Inferior parietal cortex (tissue), 1 donor: ENCODE measurements at regions not wholly inside any gene's neighbourhood (a gene's known extent, or its start where the extent isn't known, plus 50 kb on each side); places are given as distances from the start of the nearest gene placed in this dataset.

Experiments used
- DNase-seq: peaks from one replicate; pipeline ENCODE4 v3.0.0-alpha.2; 2016; ENCODE audit errors: extremely low spot score

DNA sequence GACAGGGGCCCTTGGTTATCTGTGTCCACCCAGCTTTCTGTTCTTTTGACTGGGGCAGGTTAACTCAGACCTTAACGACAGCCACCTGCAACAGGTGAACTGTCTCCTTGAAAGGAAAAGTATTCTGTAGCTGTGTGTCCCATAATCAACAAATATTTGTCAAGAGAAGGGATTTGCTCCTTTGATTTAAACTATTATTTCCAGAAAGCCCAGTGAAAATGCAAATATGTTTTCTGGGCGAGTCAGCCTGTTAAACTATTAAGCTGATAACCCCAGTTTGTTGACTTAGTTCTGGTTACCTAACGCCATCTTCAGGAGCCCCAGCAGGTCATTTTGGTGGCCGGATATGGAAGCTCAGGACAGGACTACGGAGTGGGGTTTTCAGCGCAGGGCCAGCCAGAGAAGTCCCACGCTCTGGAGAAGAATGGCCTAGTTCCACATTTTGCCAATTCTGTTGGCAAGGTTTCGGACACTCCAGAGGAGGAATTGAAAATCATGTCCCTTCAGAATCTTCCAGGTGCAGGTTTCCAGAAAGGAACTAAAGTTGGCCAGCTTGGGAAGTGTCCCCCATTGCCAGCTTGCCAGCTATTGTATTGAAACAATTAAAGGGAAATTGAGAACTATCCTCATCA lies 54.5 kb downstream of the ADRA2A start:
- no peak for DNase-seq

- no peak for DNase-seq
These were observed 60.2 kb downstream of the ADRA2A start for GRCh38 chr10:111137007-111137406.

GRCh38 chr10:111137587-111137986 lies 60.8 kb downstream of the ADRA2A start:
- DNase-seq: no peak

DNA sequence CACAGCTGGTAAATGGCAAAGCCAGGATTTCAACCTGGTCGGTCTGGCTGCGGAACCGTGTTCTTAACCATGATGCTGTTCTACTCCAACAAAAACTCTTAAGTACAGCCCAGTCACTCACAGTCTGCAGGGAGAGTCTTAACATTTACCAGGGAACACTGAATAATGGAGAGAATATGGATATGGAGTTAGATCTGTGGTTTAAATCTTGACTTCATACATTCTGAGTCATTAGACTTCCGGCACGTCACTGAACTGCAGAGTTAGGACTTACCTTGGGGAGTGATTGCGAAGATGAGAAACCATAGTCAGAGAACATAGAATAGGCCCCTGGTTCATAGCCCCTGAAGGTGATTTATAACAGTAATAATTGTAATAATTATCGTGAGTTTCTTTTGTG lies 61.7 kb downstream of the ADRA2A start:
- no peak for DNase-seq

- DNase-seq: no peak
These were observed 62.7 kb downstream of the ADRA2A start for GRCh38 chr10:111139567-111139966.

DNA sequence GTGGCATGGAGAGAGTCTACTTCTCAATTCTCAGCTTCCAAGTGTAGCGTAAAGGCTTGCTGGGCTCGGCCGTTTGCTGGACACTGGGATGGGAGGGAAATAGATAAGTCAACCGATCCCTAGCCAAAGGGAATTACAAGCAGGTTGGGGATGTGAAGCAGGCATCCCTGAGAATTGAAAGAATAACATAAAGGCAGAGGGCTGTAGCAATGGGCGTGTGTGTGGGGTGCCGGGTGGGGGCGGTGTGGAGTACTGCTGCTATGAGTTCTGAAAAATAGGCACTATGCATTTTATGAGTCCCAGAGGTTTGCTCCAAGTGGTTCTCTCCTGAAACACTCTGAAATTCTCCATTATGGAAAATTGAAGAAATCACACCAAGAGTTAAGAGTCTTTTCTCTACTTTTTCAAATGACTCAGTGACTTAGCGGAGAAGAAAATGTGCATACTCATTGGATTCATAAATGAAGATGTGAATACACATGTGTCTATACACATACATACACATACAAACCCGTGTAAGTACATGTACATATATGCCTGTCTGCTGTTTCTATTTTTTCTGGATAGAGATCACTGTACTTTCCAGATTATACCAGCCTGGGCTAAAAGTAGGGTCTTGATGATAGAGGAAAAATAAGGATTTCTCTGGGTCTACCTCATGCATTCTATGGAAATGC lies 65.4 kb downstream of the ADRA2A start:
- no peak for DNase-seq

DNA sequence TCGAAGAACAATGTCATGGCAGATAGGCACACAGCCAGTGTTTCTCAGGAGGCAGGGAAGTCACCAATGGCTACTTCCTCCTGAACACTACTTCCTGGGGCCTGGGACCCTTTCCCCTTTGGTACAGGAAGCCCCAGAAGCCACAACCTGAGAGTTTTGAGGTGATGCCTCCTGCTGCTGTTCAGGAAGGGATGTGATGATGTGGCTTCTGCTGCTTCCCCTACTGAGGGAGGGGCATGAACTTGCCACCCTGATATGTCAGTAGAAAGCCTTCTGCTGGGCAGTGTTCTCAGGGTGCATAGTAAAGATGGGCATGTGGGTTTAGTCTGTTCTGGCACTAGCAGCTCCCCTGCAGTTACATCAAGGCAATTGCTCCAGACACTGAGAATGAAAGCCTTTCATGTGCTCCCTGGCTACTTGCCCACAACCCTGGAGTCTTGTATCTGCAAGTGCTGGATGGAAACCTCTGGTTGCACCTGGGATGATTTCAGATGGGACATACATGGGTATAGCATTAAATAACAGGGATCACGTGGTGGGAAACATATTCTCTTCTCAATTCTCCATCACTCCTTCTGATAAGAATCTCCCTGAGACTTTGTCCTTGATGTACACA lies 69.3 kb downstream of the ADRA2A start:
- DNase-seq: no peak

DNA sequence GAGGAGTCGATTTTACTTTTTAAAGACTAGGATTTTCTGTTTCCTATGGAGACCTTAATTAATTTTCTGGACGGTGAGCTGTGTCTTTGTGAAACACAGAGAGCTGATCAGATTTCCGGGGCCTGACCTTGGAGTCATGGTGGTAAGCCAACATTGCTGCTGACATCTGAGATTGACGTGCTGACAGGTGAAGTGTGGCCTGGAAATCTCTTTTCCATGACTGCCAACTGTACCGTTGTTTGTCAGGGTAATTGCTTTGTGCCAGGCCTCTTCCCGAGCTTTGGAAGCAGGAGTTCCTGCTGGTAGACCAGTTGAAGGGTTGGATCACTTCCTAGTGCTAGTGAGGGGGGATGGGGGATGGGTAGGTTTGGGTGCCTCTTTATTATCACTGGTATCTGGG lies 71.2 kb downstream of the ADRA2A start:
- no peak for DNase-seq

DNA sequence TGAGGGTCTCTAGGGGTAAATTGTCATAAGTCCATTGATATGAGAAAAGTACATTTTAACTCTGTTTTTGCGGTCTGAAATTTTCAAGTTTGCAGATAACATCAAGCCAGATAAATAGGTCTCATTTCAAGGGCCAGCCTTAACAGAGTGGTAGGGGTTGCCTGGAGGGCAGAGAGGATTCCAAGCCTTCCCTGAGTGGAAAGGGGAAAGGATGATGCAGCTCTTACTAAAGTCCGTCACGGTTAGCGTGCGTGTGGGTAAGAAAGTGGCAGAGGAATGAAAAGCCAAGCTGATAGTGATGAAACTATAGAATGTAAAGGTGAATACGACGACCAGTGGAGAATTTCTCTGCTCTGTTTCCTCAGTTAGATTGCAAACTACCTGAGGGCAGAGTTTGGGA lies 71.6 kb downstream of the ADRA2A start:
- DNase-seq: no peak

GRCh38 chr10:111150691-111151090 lies 73.9 kb downstream of the ADRA2A start:
- no peak for DNase-seq

DNA sequence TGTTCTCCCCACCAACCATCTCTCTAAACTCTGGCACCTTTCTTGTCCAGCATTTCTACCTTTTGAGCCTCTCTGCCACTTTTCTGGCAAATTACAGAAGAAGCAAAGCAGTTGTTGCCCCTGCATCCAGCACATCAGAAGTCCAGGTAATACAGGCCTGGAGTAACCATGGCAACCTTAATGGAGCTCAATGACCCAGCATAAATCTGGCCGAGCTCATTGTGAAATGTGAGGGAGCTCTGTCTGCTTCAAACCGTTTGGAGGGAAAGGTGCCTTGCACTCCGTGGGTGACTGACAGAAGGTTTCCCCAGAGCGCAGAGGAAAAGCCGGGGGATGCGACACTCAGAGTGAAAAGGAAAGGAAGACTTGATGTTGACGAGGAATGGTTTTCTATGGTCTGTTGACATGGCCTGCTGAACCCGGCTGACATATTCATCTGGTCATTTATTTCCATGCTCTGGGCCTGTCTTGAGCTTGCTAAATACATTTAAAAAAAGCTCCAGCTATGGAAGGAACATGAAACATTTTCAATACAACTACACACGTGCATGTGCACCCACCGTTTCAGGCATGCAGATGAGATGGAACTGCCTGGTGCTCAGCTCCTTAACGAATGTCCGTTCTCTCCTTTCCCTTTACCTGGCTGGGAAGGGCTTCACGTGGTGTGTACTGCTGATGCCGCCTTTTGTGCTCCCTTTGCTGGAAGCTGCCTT lies 74.9 kb downstream of the ADRA2A start:
- DNase-seq: no peak

DNA sequence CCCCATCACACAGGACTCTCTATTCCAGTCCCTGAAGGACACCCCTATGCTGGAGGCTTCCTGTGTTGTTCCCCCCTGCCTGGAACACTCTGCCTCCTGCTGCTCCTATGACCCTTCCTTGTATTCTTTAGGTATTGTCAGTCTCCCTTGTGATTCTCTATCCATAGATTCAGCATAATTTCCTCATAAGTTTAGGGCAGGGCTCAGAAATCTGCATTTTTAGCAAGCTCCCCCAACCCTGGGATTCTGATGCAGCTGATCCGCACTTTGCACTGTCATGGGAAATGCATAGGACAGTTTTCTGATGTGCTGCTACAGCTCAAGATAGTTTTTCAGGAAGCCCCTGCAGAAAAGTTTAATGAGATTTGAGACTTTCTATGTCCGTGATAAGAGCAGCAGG lies 79.9 kb downstream of the ADRA2A start:
- DNase-seq: no peak

DNA sequence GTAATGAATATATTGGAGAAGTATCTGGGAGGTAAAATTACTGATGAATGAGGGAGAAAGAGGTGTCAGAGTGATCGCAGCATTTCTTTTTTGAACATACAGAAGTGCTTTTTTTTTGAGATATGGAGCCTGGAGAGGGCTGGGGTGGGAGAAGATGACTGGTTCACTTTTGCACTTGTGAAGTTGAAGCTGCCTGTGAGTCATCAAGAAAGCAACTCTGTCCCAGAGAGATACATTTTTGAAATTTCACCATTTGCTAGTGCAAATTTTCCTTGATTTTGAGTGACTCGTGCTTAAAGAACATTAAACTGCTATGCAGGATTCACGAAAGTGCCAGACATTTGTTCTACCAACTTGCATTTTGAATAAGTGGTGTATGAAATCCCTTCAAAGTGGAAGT lies 81.8 kb downstream of the ADRA2A start:
- no peak for DNase-seq

DNA sequence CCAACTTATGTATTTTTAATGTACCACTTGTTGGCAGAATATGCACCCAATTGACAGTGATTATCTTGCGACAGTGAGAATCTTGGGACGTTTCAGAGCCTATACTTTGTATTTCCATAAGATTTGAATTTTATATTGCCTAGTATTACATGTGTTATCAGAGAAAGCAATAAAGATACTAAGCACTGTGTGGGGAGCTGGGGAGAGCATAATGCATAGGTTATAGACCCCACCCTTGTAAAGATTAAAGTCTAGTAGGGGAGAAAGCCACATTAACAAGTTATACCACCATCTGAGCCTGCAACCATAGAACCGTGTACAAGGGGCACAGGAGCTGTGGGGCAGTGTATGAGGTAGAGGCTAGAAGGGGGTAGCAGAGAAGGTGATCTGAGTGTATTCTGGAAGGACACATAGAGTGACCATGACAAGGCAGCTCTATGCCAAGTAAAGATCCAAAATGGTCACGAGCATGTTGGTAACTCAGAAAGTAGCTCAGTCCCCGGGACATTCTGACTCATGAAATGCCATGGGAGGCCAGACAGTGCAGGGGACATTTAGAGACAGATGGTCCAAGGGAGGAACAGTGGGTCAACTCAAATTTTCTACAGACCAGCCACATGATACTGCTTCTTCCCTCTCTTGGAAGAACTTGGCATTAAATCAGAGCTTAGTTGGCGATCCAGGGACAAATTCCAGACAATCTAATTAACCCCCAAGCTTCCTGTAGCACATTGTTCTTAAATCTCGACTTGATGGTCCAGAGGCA lies 84.5 kb downstream of the ADRA2A start:
- DNase-seq: no peak

DNA sequence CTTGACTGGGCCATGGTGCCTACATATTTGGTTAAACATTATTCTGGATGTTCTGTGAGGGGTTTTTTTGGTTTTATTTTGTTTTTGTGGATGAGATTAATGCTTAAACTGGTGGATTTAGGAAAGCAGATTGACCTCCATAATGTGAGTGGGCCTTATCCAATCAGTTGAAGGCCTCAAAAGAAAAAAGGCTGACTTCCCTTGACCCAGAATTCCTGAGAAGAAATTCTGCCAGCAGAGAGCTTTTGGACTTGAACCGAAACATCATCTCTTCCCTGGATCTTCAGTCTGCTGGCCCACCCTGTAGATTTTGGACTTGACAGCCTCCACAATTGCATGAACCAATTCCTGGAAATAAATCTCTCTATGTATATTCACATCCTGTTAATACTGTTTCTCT lies 94.4 kb downstream of the ADRA2A start:
- DNase-seq: no peak

DNA sequence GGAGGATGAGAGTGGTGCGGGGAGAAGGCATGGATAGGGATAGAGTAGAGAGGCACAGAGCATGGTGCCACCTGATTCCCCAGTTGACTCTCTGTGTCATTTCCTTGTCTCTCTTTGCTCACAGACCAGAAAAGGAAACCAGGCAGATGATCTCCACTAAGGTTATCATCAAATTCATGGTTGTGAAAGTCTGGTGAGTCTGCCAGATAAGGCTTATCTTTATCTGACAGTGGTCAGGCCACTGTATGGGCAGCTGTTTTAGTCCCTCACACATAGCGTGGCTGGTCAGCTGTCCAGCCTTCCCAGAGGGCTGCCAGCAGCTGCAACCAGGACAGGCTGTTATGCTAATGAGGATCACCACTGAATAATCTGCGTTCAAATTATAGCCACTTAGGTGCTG lies 99.0 kb downstream of the ADRA2A start:
- no peak for DNase-seq

- no peak for DNase-seq
These were observed 100.5 kb downstream of the ADRA2A start for GRCh38 chr10:111177379-111177778.

- DNase-seq: no peak
These were observed 102.7 kb downstream of the ADRA2A start for GRCh38 chr10:111179514-111179913.

- DNase-seq: no peak
These were observed 109.5 kb downstream of the ADRA2A start for GRCh38 chr10:111186358-111186757.

- no peak for DNase-seq
These were observed 110.3 kb downstream of the ADRA2A start for GRCh38 chr10:111187096-111187495.

DNA sequence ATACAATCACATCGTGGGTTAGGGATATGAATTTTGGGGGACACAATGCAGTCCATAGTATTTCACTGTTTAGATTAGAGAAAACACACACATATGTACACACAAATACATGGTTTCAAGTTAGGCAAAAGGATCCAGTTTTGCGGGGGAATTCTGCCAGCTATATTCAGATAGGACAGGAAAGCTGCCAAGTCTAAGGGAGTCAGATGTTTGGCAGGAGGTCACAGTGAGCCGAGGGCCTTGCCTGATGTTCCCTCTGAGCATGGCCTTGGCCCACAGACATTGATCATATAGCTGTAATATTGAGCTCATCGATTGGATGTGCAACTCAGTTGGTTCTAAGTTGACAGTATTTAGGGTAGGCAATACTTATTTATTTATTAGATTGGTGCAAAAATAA lies 122.8 kb downstream of the ADRA2A start:
- DNase-seq: no peak
